PC-3 (cell line): ENCODE measurements at regions not wholly inside any gene's neighbourhood (a gene's known extent, or its start where the extent isn't known, plus 50 kb on each side); places are given as distances from the start of the nearest gene placed in this dataset.

ENCODE experiments used
- ATAC-seq: fragments of 200-7000 bp; cut with Tn5 transposase; 2 replicates; pipeline ENCODE4 v1.9.1; 2020; ENCODE audit warnings: mild to moderate bottlenecking, moderate library complexity
- BruUV-seq: library from RNA; stranded (reverse); fragments of 400-500 nt; replicated peaks from 2 replicates; lab custom pipeline; 2021; lab: Mats Ljungman, UMichigan
- CTCF ChIA-PET: fragments of 300-600 bp; sonication (Branson Sonifier 250); formaldehyde crosslinking; loops from one replicate; lab custom pipeline; 2022; ENCODE audit warnings: antibody characterized with exemption; lab: Charles Lee
- POLR2A ChIA-PET: fragments of 300-600 bp; sonication (Branson Sonifier 250); formaldehyde crosslinking; loops from one replicate; lab custom pipeline; 2022; ENCODE audit warnings: antibody characterized with exemption; ENCODE audit not compliant: unreplicated experiment; lab: Charles Lee
- DNase-seq: peaks from one replicate; pipeline ENCODE4 v3.0.0-alpha.2; 2015
- H2AFZ ChIP-seq: fragments of 300-600 bp; sonication (generic); 2 replicates; pipeline ENCODE4 v1.6.0; 2016; ENCODE audit warnings: antibody characterized with exemption, low read length
- H3F3A ChIP-seq: fragments of 300-600 bp; sonication (generic); one replicate; pipeline ENCODE4 v1.6.0; 2017; ENCODE audit warnings: antibody characterized with exemption, low read length, control low read depth, mild to moderate bottlenecking; ENCODE audit not compliant: unreplicated experiment
- H3K27ac ChIP-seq: fragments of 300-600 bp; sonication (generic); 2 replicates; pipeline ENCODE4 v1.5.1; 2016; ENCODE audit warnings: mild to moderate bottlenecking, low read length
- H3K27me3 ChIP-seq: fragments of 300-600 bp; sonication (generic); 2 replicates; pipeline ENCODE4 v1.6.1; 2016; ENCODE audit warnings: low read length, mixed read lengths
- H3K36me3 ChIP-seq: fragments of 300-600 bp; sonication (generic); 2 replicates; pipeline ENCODE4 v1.6.1; 2016; ENCODE audit warnings: low read depth, mixed run types, low read length, mixed read lengths
- H3K4me1 ChIP-seq: fragments of 300-600 bp; sonication (generic); 2 replicates; pipeline ENCODE4 v1.5.1; 2016; ENCODE audit warnings: low read length; ENCODE audit not compliant: insufficient read depth
- H3K4me2 ChIP-seq: fragments of 300-600 bp; sonication (generic); 2 replicates; pipeline ENCODE4 v1.6.0; 2016; ENCODE audit warnings: low read length
- H3K4me3 ChIP-seq: fragments of 300-600 bp; sonication (generic); 2 replicates; pipeline ENCODE4 v1.5.1; 2016; ENCODE audit warnings: mild to moderate bottlenecking, low read length, mixed read lengths
- H3K79me2 ChIP-seq: fragments of 300-600 bp; sonication (generic); 2 replicates; pipeline ENCODE4 v1.6.1; 2017; ENCODE audit warnings: low read length, mixed read lengths
- H3K9ac ChIP-seq: fragments of 300-600 bp; sonication (generic); 2 replicates; pipeline ENCODE4 v1.6.0; 2016; ENCODE audit warnings: mild to moderate bottlenecking, low read length
- H3K9me2 ChIP-seq: fragments of 300-600 bp; sonication (generic); replicated peaks from 2 replicates; pipeline ENCODE4 v1.6.1; 2016; ENCODE audit warnings: mixed run types, low read length, mixed read lengths
- H3K9me3 ChIP-seq: fragments of 300-600 bp; sonication (generic); 2 replicates; pipeline ENCODE4 v1.6.1; 2016; ENCODE audit warnings: low read length, mixed read lengths
- H4K20me1 ChIP-seq: fragments of 300-600 bp; sonication (generic); 2 replicates; pipeline ENCODE4 v1.6.1; 2016; ENCODE audit warnings: low read length, mixed read lengths
- EZH2 ChIP-seq: fragments of 300-600 bp; sonication (generic); IDR thresholded peaks from one replicate; pipeline ENCODE4 v1.6.1; 2017; ENCODE audit warnings: antibody characterized with exemption, mild to moderate bottlenecking, low read length; ENCODE audit not compliant: unreplicated experiment
- EZH2phosphoT487 ChIP-seq: fragments of 300-600 bp; sonication (generic); IDR thresholded peaks from 2 replicates; pipeline ENCODE4 v1.6.1; 2018; ENCODE audit warnings: mild to moderate bottlenecking, antibody characterized with exemption, low read length, borderline replicate concordance
- intact Hi-C: fragments of 100-400 bp; cut with micrococcal nuclease; formaldehyde crosslinking; loops from 2 replicates; pipeline ENCODE4 v1.9.0; 2023
- TF ChIP-seq, protein P1 (sequence below): fragments of 300-600 bp; sonication (generic); conservative IDR thresholded peaks from 2 replicates; pipeline ENCODE4 v1.5.1; 2017; ENCODE audit warnings: antibody characterized with exemption, low read depth, mild to moderate bottlenecking, low read length

GRCh38 chr5:30687461-30687860, 506.0 kb upstream of the CDH6 start:
- Histone ChIP-seq H3K79me2 (no peaks in the 10 kb centered on the region), H3K27ac (no peak overlapping the region), H3K36me3 (no peaks in the 10 kb centered on the region), H3K4me3 (no peak overlapping the region), H3K9me3 (no peaks in the 10 kb centered on the region), H2AFZ (no peak overlapping the region), H3K27me3 (0 out of 2 replicates have a peak, but pooled peaks cover 3% of the 10 kb centered on the region), H3F3A (no peaks in the 10 kb centered on the region), H3K9me2 (no peaks in the 10 kb centered on the region), H3K4me2 (no peak overlapping the region), H3K9ac (no peak overlapping the region), H3K4me1 (no peaks in the 10 kb centered on the region), H4K20me1 (no peaks in the 10 kb centered on the region)
- TF ChIP-seq, protein P1, sequence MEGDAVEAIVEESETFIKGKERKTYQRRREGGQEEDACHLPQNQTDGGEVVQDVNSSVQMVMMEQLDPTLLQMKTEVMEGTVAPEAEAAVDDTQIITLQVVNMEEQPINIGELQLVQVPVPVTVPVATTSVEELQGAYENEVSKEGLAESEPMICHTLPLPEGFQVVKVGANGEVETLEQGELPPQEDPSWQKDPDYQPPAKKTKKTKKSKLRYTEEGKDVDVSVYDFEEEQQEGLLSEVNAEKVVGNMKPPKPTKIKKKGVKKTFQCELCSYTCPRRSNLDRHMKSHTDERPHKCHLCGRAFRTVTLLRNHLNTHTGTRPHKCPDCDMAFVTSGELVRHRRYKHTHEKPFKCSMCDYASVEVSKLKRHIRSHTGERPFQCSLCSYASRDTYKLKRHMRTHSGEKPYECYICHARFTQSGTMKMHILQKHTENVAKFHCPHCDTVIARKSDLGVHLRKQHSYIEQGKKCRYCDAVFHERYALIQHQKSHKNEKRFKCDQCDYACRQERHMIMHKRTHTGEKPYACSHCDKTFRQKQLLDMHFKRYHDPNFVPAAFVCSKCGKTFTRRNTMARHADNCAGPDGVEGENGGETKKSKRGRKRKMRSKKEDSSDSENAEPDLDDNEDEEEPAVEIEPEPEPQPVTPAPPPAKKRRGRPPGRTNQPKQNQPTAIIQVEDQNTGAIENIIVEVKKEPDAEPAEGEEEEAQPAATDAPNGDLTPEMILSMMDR, result no peak
- TF ChIP-seq EZH2phosphoT487 (no peak), EZH2 (no peak)
- ChIA-PET CTCF (no interaction called here), POLR2A (no interaction called here)
- intact Hi-C loops, result no loop called here
- BruUV-seq, result no TSS peak
- ATAC-seq (no peak), DNase-seq (no peak)

- no peaks in the 10 kb centered on the region for H4K20me1 ChIP-seq
- H2AFZ ChIP-seq, result no peak overlapping the region
- CTCF ChIA-PET, result no interaction called here
- H3K9ac ChIP-seq, result no peak overlapping the region
- H3K4me3 ChIP-seq, result no peak overlapping the region
- ATAC-seq, result no peak
- no peak for DNase-seq
- intact Hi-C loops, result no loop called here
- no peaks in the 10 kb centered on the region for H3K4me1 ChIP-seq
- no peaks in the 10 kb centered on the region for H3K79me2 ChIP-seq
- no TSS peak for BruUV-seq
- H3K36me3 ChIP-seq, result no peaks in the 10 kb centered on the region
- TF ChIP-seq EZH2phosphoT487 (no peak), EZH2 (no peak)
- TF ChIP-seq, protein P1, result no peak
- POLR2A ChIA-PET, result no interaction called here
- H3K27ac ChIP-seq, result no peak overlapping the region
- H3K9me3 ChIP-seq, result no peaks in the 10 kb centered on the region
- no peak overlapping the region for H3K4me2 ChIP-seq
- no peaks in the 10 kb centered on the region for H3F3A ChIP-seq
- no peaks in the 10 kb centered on the region for H3K9me2 ChIP-seq
- H3K27me3 ChIP-seq, result 0 out of 2 replicates have a peak, but pooled peaks cover 3% of the 10 kb centered on the region
Measured at GRCh38 chr5:30686530-30686929, 507.0 kb upstream of the CDH6 start.

GRCh38 chr5:30676223-30676840, 517.2 kb upstream of the CDH6 start:
- ChIA-PET POLR2A (no interaction called here), CTCF (no interaction called here)
- H3F3A ChIP-seq, result no peaks in the 10 kb centered on the region
- no peaks in the 10 kb centered on the region for H3K9me2 ChIP-seq
- H3K4me1 ChIP-seq, result no peaks in the 10 kb centered on the region
- no peak overlapping the region for H3K4me3 ChIP-seq
- H3K36me3 ChIP-seq, result no peaks in the 10 kb centered on the region
- H3K27ac ChIP-seq, result no peak overlapping the region
- H3K4me2 ChIP-seq, result no peak overlapping the region
- H2AFZ ChIP-seq, result no peak overlapping the region
- H3K9me3 ChIP-seq, result no peaks in the 10 kb centered on the region
- no peaks in the 10 kb centered on the region for H3K27me3 ChIP-seq
- TF ChIP-seq EZH2, result no peak
- TF ChIP-seq EZH2phosphoT487, result no peak
- TF ChIP-seq, protein P1, result no peak
- ATAC-seq, result no peak
- H3K79me2 ChIP-seq, result no peaks in the 10 kb centered on the region
- H4K20me1 ChIP-seq, result no peaks in the 10 kb centered on the region
- H3K9ac ChIP-seq, result no peak overlapping the region
- intact Hi-C loops, result no loop called here
- no TSS peak for BruUV-seq
- no peak for DNase-seq
